Trophoblast cell (in vitro differentiated cells and primary cell): ENCODE measurements at regions not wholly inside any gene's neighbourhood (a gene's known extent, or its start where the extent isn't known, plus 50 kb on each side); places are given as distances from the start of the nearest gene placed in this dataset.

Experiments used
- DNase-seq, 2 donors: peaks; one replicate each; pipeline ENCODE4 v3.0.0-alpha.2; 2016
- H2AFZ ChIP-seq: 2 replicates; pipeline ENCODE4 v1.6.1; 2013; ENCODE audit warnings: low read length, moderate library complexity, mild to moderate bottlenecking; ENCODE audit not compliant: insufficient read depth, poor library complexity
- H2AK5ac ChIP-seq: 2 replicates; pipeline ENCODE4 v1.6.1; 2013; ENCODE audit warnings: mild to moderate bottlenecking, low read length
- H2BK120ac ChIP-seq: 2 replicates; pipeline ENCODE4 v1.6.1; 2013; ENCODE audit warnings: low read length, mild to moderate bottlenecking, moderate library complexity; ENCODE audit not compliant: insufficient read depth, poor library complexity
- H2BK12ac ChIP-seq: 2 replicates; pipeline ENCODE4 v1.6.1; 2013; ENCODE audit warnings: mild to moderate bottlenecking, low read length, moderate library complexity
- H2BK5ac ChIP-seq: 2 replicates; pipeline ENCODE4 v1.6.1; 2013; ENCODE audit warnings: low read length, low read depth, moderate library complexity, mild to moderate bottlenecking; ENCODE audit not compliant: poor library complexity
- H3K14ac ChIP-seq: 2 replicates; pipeline ENCODE4 v1.6.1; 2013; ENCODE audit warnings: mild to moderate bottlenecking, low read length
- H3K18ac ChIP-seq: 2 replicates; pipeline ENCODE4 v1.6.1; 2013; ENCODE audit warnings: mild to moderate bottlenecking, low read length
- H3K23ac ChIP-seq: 2 replicates; pipeline ENCODE4 v1.6.1; 2013; ENCODE audit warnings: low read length
- H3K27ac ChIP-seq: 2 replicates; pipeline ENCODE4 v1.5.1; 2013; ENCODE audit warnings: low read depth, mild to moderate bottlenecking, inconsistent platforms, low read length, moderate library complexity
- H3K27me3 ChIP-seq: 2 replicates; pipeline ENCODE4 v1.6.1; 2013; ENCODE audit warnings: inconsistent platforms, mild to moderate bottlenecking, low read length, moderate library complexity; ENCODE audit not compliant: insufficient read depth
- H3K36me3 ChIP-seq, 2 experiments: 1 replicate in 1 of 2; 2 replicates in 1 of 2; pipeline ENCODE4 v1.6.1; 2013; ENCODE audit warnings: low read length in 2 of 2, mild to moderate bottlenecking in 2 of 2, moderate library complexity in 1 of 2; ENCODE audit not compliant: insufficient read depth in 2 of 2, control insufficient read depth in 1 of 2
- H3K4ac ChIP-seq: 2 replicates; pipeline ENCODE4 v1.6.1; 2013; ENCODE audit warnings: low read depth, mild to moderate bottlenecking, low read length, moderate library complexity
- H3K4me1 ChIP-seq, 2 experiments: 1 replicate in 1 of 2; 2 replicates in 1 of 2; pipeline ENCODE4 v1.6.1; 2013; ENCODE audit warnings: low read length in 2 of 2, mild to moderate bottlenecking in 2 of 2, moderate library complexity in 1 of 2; ENCODE audit not compliant: insufficient read depth in 2 of 2, control insufficient read depth in 1 of 2
- H3K4me2 ChIP-seq: 2 replicates; pipeline ENCODE4 v1.6.1; 2013; ENCODE audit warnings: inconsistent platforms, mild to moderate bottlenecking, low read length, moderate library complexity
- H3K4me3 ChIP-seq: 2 replicates; pipeline ENCODE4 v1.5.1; 2013; ENCODE audit warnings: mild to moderate bottlenecking, low read depth, low read length, inconsistent platforms
- H3K79me1 ChIP-seq: one replicate; pipeline ENCODE4 v1.6.1; 2013; ENCODE audit warnings: low read length
- H3K79me2 ChIP-seq: 2 replicates; pipeline ENCODE4 v1.6.1; 2013; ENCODE audit warnings: low read length, mild to moderate bottlenecking; ENCODE audit not compliant: control insufficient read depth, insufficient read depth, poor library complexity
- H3K9ac ChIP-seq: 2 replicates; pipeline ENCODE4 v1.6.1; 2013; ENCODE audit warnings: mild to moderate bottlenecking, low read length
- H3K9me3 ChIP-seq: 2 replicates; pipeline ENCODE4 v1.6.1; 2013; ENCODE audit warnings: low read depth, mild to moderate bottlenecking, control low read depth, inconsistent platforms, low read length; ENCODE audit not compliant: insufficient read depth
- H4K12ac ChIP-seq: 2 replicates; pipeline ENCODE4 v1.6.1; 2013; ENCODE audit warnings: low read depth, mild to moderate bottlenecking, low read length, moderate library complexity
- H4K8ac ChIP-seq: 2 replicates; pipeline ENCODE4 v1.6.1; 2013; ENCODE audit warnings: low read depth, mild to moderate bottlenecking, low read length, moderate library complexity
- H4K91ac ChIP-seq: one replicate; pipeline ENCODE4 v1.6.1; 2013; ENCODE audit warnings: low read depth, mild to moderate bottlenecking, low read length, moderate library complexity
- WGBS: extraction: QIAGEN DNeasy Blood & Tissue Kit; methylation state at CpG from one replicate; pipeline ENCODE4 v1.1.7; 2013; ENCODE audit warnings: missing lambda C conversion rate; ENCODE audit not compliant: insufficient read length, insufficient coverage; ENCODE audit errors: extremely low coverage; 5-methylcytosine and 5-hydroxymethylcytosine counted together

DNA sequence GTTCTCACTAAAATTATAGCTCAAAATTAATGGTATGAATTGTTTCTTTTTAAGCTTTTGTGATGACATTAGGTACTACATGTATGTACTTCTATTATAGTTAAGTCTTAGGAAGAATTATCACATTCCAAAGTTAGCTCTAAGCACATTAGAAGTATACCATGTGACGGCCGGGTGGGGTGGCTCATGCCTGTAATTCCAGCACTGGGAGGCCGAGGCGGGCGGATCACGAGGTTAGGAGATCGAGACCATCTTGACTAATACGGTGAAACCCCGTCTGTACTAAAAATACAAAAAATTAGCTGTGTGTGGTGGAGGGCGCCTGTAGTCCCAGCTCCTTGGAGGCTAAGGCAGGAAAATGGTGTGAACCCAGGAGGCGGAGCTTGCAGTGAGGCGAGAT lies 1265.1 kb upstream of the SPRY2 start:
- Histone ChIP-seq H3K4ac (no peak overlapping the region), H3K27ac (no peak overlapping the region), H4K8ac (no peak overlapping the region), H2BK5ac (no peak overlapping the region), H3K79me2 (no peaks in the 10 kb centered on the region), H2AK5ac (no peak overlapping the region), H4K91ac (no peak overlapping the region), H2BK12ac (no peak overlapping the region), H3K14ac (no peak overlapping the region), H3K79me1 (no peaks in the 10 kb centered on the region), H2BK120ac (no peak overlapping the region), H3K4me1 (no peaks in the 10 kb centered on the region), H3K23ac (no peak overlapping the region), H3K18ac (no peak overlapping the region), H2AFZ (no peak overlapping the region), H3K9ac (no peak overlapping the region), H3K36me3 (no peaks in the 10 kb centered on the region), H3K4me3 (no peak overlapping the region), H4K12ac (no peak overlapping the region), H3K9me3 (no peaks in the 10 kb centered on the region), H3K27me3 (no peaks in the 10 kb centered on the region), H3K4me2 (no peak overlapping the region)
- no peak for DNase-seq
- WGBS: no CpG with 5 or more reads among the region's 12 CpGs

DNA sequence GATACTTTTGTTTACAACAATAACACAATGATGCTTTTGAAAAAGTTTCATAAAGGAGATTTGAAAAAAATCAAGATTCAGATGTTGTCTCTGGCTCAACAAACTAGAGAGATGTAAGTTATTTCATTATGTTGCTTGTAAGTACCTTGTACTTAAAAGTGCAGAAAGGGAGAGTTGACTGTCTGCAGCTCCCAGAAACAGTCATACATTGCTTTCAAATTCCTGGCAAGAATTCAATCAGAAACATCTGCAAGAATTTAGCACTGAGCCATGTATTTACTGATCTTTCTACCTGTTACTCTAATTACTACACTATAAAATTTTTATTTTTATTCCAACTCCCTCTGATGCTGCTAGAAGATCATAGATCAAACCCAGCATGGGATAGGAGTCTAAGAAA lies 1261.3 kb upstream of the SPRY2 start:
- H2AK5ac ChIP-seq: no peak overlapping the region
- no peaks in the 10 kb centered on the region for H3K36me3 ChIP-seq
- H3K23ac ChIP-seq: no peak overlapping the region
- no peak overlapping the region for H3K14ac ChIP-seq
- H2BK5ac ChIP-seq: no peak overlapping the region
- H3K79me1 ChIP-seq: no peaks in the 10 kb centered on the region
- no peak overlapping the region for H4K12ac ChIP-seq
- no peak overlapping the region for H2BK12ac ChIP-seq
- no peak overlapping the region for H4K8ac ChIP-seq
- no peak overlapping the region for H3K9ac ChIP-seq
- H3K9me3 ChIP-seq: no peaks in the 10 kb centered on the region
- H3K27ac ChIP-seq: no peak overlapping the region
- no peak overlapping the region for H3K4me3 ChIP-seq
- H3K18ac ChIP-seq: no peak overlapping the region
- no peak overlapping the region for H4K91ac ChIP-seq
- no peak for DNase-seq
- H3K27me3 ChIP-seq: no peaks in the 10 kb centered on the region
- H3K4ac ChIP-seq: no peak overlapping the region
- H3K4me1 ChIP-seq: no peaks in the 10 kb centered on the region
- H3K4me2 ChIP-seq: no peak overlapping the region
- H2BK120ac ChIP-seq: no peak overlapping the region
- no peak overlapping the region for H2AFZ ChIP-seq
- no peaks in the 10 kb centered on the region for H3K79me2 ChIP-seq

DNA sequence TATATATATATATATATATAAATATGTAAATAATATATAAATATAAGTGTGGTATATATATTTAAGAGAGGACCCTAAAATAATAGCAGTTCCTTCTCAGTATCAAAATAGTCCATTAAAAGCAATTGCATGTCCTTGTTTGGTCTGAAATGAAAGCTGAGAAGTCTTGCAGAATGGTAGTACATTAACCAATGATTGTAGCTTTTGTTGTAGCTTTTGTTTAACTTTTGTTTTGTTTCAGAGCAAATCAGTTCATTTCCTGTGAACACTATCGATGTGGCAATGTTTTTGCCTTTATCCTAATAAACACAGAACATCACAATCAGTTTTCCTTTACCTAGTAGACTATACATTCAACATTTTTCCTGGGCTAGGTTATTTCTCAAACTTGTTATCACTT lies 1256.2 kb upstream of the SPRY2 start:
- H3K79me1 ChIP-seq: no peaks in the 10 kb centered on the region
- H2BK120ac ChIP-seq: no peak overlapping the region
- no peak overlapping the region for H2AFZ ChIP-seq
- no peak overlapping the region for H4K91ac ChIP-seq
- H3K4me1 ChIP-seq: no peaks in the 10 kb centered on the region
- no CpG with 5 or more reads among the region's 1 CpG for WGBS
- no peaks in the 10 kb centered on the region for H3K36me3 ChIP-seq
- no peak for DNase-seq
- no peak overlapping the region for H3K4ac ChIP-seq
- no peak overlapping the region for H2BK12ac ChIP-seq
- no peak overlapping the region for H3K4me2 ChIP-seq
- no peak overlapping the region for H3K27ac ChIP-seq
- no peak overlapping the region for H3K9ac ChIP-seq
- H3K27me3 ChIP-seq: no peaks in the 10 kb centered on the region
- no peak overlapping the region for H4K8ac ChIP-seq
- H3K23ac ChIP-seq: no peak overlapping the region
- no peaks in the 10 kb centered on the region for H3K79me2 ChIP-seq
- H3K4me3 ChIP-seq: no peak overlapping the region
- no peak overlapping the region for H2BK5ac ChIP-seq
- H3K18ac ChIP-seq: no peak overlapping the region
- no peak overlapping the region for H3K14ac ChIP-seq
- no peaks in the 10 kb centered on the region for H3K9me3 ChIP-seq
- H2AK5ac ChIP-seq: no peak overlapping the region
- no peak overlapping the region for H4K12ac ChIP-seq

DNA sequence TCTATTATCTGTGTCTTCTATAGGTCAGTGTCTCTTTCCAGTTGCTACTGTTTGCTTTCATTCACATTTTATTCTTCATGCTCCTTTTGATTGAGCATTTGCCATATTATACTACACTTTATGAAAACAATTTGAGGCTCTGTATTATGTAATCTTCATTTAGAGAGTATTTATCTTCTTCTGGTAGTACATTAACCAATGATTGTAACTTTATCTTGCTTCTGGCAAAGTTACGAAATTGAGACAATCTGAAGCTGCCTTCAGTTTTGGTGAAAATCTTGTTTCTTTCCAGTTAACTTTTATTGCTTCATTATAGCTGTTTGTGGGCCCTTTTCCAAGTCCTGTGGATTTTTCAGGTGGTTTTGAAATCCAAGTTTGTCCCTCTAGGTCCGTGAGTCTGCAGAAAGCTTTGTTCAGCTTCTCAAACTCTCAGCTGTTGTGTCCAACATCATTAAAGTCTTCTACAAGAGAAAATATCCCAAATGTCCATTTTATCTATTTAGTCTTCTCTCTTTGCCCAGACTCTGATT lies 1255.4 kb upstream of the SPRY2 start:
- H3K4ac ChIP-seq: no peak overlapping the region
- H3K4me3 ChIP-seq: no peak overlapping the region
- no peak overlapping the region for H2AK5ac ChIP-seq
- H2AFZ ChIP-seq: no peak overlapping the region
- no peak overlapping the region for H4K91ac ChIP-seq
- no peak for DNase-seq
- no peak overlapping the region for H3K23ac ChIP-seq
- H3K36me3 ChIP-seq: no peaks in the 10 kb centered on the region
- H2BK5ac ChIP-seq: no peak overlapping the region
- no peak overlapping the region for H2BK12ac ChIP-seq
- no peaks in the 10 kb centered on the region for H3K4me1 ChIP-seq
- H3K18ac ChIP-seq: no peak overlapping the region
- no peaks in the 10 kb centered on the region for H3K79me2 ChIP-seq
- H3K9ac ChIP-seq: no peak overlapping the region
- WGBS: no CpG with 5 or more reads among the region's 2 CpGs
- no peak overlapping the region for H2BK120ac ChIP-seq
- H3K14ac ChIP-seq: no peak overlapping the region
- H3K27me3 ChIP-seq: no peaks in the 10 kb centered on the region
- no peak overlapping the region for H3K4me2 ChIP-seq
- no peak overlapping the region for H3K27ac ChIP-seq
- H4K12ac ChIP-seq: no peak overlapping the region
- no peak overlapping the region for H4K8ac ChIP-seq
- H3K9me3 ChIP-seq: no peaks in the 10 kb centered on the region
- H3K79me1 ChIP-seq: no peaks in the 10 kb centered on the region
